GM20000 (cell line): ENCODE measurements at regions not wholly inside any gene's neighbourhood (a gene's known extent, or its start where the extent isn't known, plus 50 kb on each side); places are given as distances from the start of the nearest gene placed in this dataset.

Source experiments
- DNase-seq: peaks from one replicate; pipeline ENCODE4 v3.0.0; 2012; ENCODE audit warnings: low spot score
- TF ChIP-seq, protein P1 (sequence below): IDR thresholded peaks from 2 replicates; pipeline ENCODE4 v1.5.1; 2012; ENCODE audit warnings: mild to moderate bottlenecking, control low read depth; ENCODE audit errors: extremely low read depth, missing control alignments

DNA sequence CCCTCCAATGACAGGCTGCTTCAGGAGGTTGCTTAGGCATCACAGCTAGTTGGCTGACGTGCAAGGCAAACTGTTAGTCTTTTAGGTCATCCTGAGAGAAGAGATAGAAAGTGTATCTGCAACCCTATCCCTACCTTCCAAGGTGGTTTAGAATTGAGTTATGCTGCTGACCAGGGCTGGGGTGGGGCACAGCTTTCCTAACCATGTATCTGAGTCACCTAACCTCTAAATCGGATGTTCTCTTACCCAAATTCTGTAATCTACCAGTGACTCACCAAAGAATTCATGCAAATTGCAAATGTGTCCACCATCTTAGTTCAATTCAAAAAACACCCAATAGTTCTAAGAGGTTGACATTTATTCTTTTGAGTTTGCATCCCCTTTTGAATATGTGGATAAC, 107.2 kb upstream of the DYNLRB2 start:
- no peak for DNase-seq
- TF ChIP-seq, protein P1, sequence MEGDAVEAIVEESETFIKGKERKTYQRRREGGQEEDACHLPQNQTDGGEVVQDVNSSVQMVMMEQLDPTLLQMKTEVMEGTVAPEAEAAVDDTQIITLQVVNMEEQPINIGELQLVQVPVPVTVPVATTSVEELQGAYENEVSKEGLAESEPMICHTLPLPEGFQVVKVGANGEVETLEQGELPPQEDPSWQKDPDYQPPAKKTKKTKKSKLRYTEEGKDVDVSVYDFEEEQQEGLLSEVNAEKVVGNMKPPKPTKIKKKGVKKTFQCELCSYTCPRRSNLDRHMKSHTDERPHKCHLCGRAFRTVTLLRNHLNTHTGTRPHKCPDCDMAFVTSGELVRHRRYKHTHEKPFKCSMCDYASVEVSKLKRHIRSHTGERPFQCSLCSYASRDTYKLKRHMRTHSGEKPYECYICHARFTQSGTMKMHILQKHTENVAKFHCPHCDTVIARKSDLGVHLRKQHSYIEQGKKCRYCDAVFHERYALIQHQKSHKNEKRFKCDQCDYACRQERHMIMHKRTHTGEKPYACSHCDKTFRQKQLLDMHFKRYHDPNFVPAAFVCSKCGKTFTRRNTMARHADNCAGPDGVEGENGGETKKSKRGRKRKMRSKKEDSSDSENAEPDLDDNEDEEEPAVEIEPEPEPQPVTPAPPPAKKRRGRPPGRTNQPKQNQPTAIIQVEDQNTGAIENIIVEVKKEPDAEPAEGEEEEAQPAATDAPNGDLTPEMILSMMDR: no peak

DNA sequence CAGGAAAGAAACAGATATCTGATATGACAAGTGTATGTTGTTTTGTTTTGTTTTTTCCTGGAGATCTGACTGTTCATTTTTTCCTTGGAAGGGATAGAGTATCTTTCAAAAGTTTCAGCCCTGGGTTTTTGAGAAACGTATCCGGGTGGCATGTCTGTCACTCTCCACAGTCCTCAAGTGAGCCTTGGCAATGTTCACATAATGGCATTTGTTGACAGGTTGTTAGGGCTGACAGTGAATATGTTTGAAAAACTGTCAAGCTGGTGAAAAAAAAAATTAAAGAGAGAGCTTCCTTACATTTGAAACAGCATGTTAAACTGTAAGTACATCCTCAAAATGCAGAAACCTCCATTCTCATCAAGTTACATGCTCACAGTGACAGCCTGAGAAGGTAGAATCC, 113.0 kb upstream of the DYNLRB2 start:
- TF ChIP-seq, protein P1: no peak
- DNase-seq: no peak

DNA sequence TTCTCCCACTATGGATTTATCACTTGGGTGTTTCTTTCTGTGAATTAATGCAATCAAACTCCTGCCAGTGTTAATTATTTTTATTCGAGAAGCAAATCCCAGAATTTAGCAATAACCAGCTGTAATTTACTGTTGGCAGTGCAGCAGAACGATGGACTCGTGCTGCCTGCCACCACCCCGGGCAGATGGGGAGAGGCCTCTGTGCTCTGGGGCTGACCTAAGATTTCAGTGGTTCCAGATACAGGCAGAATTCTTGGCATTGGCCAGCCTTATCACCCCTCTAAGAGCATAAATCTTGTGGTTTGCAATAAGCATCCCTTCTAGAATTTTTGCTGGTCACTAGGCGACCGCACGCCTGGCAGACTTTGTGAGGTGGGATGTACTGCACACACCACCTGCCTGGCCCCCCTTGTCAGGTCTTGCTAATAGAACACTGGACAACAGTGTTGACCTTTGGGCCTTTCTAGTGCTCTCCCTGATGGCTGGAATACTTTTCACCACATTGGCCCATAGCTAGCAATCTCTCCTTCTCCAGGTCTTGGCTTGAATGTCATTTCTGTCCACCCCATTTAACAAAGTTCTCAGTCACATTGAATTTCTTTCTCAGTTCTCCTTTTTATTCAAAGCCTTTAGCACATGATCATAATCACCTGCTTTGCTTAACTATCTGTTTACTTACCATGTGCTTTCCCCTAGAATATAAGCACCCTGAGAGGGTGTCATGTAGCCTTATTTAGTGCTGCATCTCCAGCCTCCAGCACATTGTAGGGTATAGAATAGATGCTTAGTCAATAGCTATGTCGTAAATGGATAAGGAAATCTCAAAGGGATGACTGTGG, 122.1 kb upstream of the DYNLRB2 start:
- DNase-seq: no peak

DNA sequence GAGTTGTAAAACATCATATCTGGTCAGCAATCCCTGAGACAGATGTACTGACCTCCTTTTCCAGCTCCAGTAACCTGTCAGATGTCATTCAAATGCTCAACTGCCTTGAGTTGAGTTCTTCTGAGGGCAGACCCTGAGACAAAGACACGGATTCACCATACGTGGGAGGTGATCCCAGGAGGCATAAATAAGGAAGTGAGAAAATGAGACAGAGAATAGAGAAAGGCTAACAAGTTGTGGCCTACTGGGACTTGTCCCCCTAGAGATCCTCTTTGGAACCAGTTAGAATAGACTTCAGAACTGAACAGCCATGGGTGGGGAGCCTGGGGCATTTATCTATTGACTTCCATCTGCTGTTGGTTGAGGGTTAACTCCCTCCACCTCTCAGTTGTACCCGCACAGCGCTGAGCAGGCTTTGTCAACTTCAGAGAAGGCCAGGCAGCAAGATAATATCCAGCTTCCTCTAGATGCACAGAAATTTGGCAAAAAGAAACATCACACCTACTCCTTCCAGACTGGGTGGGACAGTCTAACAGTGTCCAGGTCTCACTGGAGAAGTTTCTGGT, 123.0 kb upstream of the DYNLRB2 start:
- no peak for DNase-seq
- TF ChIP-seq, protein P1: no peak

More for the DNA sequence above, 122.1 kb upstream of the DYNLRB2 start:
- TF ChIP-seq, protein P1: no peak

DNA sequence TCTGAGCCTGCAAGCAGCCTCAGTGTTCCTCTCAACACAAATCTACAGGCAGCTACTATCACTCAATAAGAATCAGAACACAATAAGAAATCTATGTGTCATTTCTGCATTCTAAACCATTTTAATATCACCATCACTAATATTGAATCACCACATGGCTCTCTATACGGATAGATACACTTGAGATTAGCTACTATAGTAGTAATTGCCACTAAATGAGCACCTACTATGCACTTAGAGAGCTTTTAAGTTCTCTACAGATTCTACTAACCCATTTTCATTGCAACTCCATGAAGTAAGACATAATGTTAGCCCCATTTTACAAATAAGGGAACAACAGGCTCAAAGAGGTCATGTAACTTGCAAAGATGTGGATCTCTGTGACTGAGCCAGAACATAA, 132.8 kb upstream of the DYNLRB2 start:
- TF ChIP-seq, protein P1: no peak
- no peak for DNase-seq

DNA sequence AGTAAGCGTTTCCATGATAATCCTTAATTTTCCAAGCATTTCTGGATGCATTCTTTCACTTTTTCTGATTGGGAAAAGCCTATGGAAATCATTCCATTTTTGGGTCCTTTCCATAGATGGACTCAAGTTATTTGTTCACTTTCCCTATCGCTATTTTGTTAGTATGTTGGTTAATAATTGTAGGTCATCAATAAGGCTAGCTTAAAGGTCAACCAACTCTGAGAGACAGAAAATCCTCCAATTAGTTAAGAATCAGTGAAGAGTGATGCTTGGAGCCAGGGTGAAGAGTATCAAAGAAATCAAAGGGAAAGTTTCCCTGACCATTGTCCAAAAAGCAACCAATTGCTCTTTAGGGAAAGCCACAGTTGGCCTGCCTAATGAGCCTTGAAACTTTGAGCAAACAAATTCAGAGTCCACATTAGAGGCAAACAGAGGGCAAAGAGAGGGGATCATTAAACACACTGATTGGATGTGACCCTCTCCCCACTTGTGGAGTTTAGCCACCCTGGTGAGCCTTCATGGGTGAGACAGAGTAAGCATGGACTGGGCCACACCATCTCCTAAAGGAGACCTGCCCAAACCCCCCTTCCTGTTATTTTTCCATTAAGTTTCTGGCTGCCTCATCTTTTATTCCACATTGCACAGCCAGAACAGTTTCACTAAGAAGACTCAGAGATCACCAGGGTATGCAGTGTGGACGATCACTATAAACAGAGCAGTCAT, 133.4 kb upstream of the DYNLRB2 start:
- TF ChIP-seq, protein P1: no peak
- no peak for DNase-seq

DNA sequence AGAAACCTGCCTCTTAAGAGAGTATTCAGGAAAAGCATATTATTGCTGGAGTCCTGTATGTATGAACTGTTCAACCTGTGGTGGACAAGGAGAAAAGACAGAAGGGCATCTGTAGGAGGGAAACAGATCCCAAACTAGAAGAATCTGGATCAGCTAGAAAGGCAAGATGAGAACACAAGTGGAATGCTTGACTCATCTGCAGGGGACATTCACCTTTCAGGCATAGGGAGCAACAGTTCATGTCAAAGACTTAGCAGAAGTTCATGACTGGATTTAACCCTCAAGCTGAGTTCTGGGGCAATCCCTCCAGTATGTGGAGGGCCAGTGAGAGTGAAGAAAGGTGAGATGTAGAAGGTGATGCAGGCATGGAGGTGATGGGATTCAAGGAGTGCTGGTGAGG, 135.9 kb upstream of the DYNLRB2 start:
- TF ChIP-seq, protein P1: no peak
- DNase-seq: no peak
